ENCODE measurements at regions not wholly inside any gene's neighbourhood (a gene's known extent, or its start where the extent isn't known, plus 50 kb on each side); places are given as distances from the start of the nearest gene placed in this dataset.

DNA sequence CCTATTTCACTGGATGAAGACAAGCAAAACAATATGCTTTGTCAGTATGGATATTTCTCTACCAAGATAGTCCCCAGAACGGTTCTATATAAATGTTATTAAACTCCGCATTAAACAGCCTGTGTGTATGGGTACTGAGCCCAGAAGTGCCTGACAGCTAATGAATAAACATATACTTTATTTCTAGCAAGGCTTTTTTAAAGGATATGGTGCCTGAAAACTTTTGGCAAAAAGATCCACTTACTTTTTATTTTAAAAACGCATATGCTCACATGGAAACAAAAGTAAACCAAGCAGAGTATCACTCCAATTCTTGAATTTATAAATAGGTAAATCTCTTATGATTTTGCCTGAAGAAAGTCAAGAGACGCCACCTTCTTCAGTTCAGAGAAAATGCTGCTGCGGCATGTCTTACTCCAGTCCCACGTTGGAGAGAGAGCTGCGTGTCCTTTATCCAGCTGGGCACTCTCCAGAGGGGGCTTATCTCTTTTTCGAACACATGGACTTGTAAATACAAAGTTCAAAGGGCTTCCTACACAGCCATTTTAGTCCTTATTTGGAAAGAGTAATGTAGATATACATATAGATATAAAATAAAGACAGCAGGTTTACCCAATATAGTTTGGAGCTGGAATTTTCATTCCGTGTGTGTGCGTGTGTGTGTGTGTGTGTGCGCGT, 264.2 kb downstream of the ADAMTS20 start:
- ATAC-seq (no peak), DNase-seq (ENCODE audit: low read depth, low spot score) (no peak)
- H3K4me2 ChIP-seq (ENCODE audit: low read length), result no peak overlapping the region
- POLR2A ChIA-PET, result no interaction called here
- intact Hi-C loops (cut with micrococcal nuclease), result no loop called here
- H3K9ac ChIP-seq (ENCODE audit: low read length), result no peak overlapping the region
- H3K9me3 ChIP-seq (ENCODE audit: control insufficient read depth in 1 of 2, insufficient read depth in 1 of 2, low read depth in 1 of 2, low read length in 2 of 2), result no peaks in the 10 kb centered on the region
- H3K4me3 ChIP-seq (replicated peaks in 1 of 2; ENCODE audit: low read depth in 1 of 2, low read length in 2 of 2), result no peak overlapping the region
- H3K27ac ChIP-seq (ENCODE audit: low read depth, low read length), result no peak overlapping the region
- H3K27me3 ChIP-seq (ENCODE audit: insufficient read depth, low read length), result no peaks in the 10 kb centered on the region
- H4K20me1 ChIP-seq (ENCODE audit: insufficient read depth), result no peaks in the 10 kb centered on the region
- no TSS peak for BruUV-seq (replicated peaks)
- H2AFZ ChIP-seq (ENCODE audit: low read depth, low read length, poor library complexity, severe bottlenecking), result no peak overlapping the region
- CTCF ChIA-PET, result no interaction called here
- no peak for TF ChIP-seq EGR1 (IDR thresholded peaks at IDR 0.05; ENCODE audit: low read depth)
- TF ChIP-seq, protein P1, sequence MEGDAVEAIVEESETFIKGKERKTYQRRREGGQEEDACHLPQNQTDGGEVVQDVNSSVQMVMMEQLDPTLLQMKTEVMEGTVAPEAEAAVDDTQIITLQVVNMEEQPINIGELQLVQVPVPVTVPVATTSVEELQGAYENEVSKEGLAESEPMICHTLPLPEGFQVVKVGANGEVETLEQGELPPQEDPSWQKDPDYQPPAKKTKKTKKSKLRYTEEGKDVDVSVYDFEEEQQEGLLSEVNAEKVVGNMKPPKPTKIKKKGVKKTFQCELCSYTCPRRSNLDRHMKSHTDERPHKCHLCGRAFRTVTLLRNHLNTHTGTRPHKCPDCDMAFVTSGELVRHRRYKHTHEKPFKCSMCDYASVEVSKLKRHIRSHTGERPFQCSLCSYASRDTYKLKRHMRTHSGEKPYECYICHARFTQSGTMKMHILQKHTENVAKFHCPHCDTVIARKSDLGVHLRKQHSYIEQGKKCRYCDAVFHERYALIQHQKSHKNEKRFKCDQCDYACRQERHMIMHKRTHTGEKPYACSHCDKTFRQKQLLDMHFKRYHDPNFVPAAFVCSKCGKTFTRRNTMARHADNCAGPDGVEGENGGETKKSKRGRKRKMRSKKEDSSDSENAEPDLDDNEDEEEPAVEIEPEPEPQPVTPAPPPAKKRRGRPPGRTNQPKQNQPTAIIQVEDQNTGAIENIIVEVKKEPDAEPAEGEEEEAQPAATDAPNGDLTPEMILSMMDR (IDR thresholded peaks at IDR 0.05 in 2 of 3, conservative IDR thresholded peaks at IDR 0.05 in 1 of 3; ENCODE audit: borderline replicate concordance in 1 of 3, insufficient read depth in 1 of 3, low read depth in 2 of 3, low read length in 2 of 3), result no peak
- no peak for TF ChIP-seq JUND (IDR thresholded peaks at IDR 0.05)
- no peak for TF ChIP-seq POLR2A (IDR thresholded peaks at IDR 0.05; ENCODE audit: borderline replicate concordance, extremely low read depth, insufficient read depth, insufficient read length)
- no peak for TF ChIP-seq CEBPB (IDR thresholded peaks at IDR 0.05; ENCODE audit: low read depth)
- TF ChIP-seq EZH2 (IDR thresholded peaks at IDR 0.05), result no peak
- TF ChIP-seq, protein P2, sequence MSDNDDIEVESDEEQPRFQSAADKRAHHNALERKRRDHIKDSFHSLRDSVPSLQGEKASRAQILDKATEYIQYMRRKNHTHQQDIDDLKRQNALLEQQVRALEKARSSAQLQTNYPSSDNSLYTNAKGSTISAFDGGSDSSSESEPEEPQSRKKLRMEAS (IDR thresholded peaks at IDR 0.05), result no peak
- TF ChIP-seq POLR2AphosphoS5 (IDR thresholded peaks at IDR 0.05; ENCODE audit: low read depth, low read length), result no peak
- TF ChIP-seq EZH2phosphoT487 (IDR thresholded peaks at IDR 0.05; ENCODE audit: borderline replicate concordance), result no peak
- TF ChIP-seq SIN3A (IDR thresholded peaks at IDR 0.05; ENCODE audit: low read depth), result no peak
- TF ChIP-seq, protein P3, sequence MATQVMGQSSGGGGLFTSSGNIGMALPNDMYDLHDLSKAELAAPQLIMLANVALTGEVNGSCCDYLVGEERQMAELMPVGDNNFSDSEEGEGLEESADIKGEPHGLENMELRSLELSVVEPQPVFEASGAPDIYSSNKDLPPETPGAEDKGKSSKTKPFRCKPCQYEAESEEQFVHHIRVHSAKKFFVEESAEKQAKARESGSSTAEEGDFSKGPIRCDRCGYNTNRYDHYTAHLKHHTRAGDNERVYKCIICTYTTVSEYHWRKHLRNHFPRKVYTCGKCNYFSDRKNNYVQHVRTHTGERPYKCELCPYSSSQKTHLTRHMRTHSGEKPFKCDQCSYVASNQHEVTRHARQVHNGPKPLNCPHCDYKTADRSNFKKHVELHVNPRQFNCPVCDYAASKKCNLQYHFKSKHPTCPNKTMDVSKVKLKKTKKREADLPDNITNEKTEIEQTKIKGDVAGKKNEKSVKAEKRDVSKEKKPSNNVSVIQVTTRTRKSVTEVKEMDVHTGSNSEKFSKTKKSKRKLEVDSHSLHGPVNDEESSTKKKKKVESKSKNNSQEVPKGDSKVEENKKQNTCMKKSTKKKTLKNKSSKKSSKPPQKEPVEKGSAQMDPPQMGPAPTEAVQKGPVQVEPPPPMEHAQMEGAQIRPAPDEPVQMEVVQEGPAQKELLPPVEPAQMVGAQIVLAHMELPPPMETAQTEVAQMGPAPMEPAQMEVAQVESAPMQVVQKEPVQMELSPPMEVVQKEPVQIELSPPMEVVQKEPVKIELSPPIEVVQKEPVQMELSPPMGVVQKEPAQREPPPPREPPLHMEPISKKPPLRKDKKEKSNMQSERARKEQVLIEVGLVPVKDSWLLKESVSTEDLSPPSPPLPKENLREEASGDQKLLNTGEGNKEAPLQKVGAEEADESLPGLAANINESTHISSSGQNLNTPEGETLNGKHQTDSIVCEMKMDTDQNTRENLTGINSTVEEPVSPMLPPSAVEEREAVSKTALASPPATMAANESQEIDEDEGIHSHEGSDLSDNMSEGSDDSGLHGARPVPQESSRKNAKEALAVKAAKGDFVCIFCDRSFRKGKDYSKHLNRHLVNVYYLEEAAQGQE (IDR thresholded peaks at IDR 0.05; ENCODE audit: low read depth), result no peak
- no peak for TF ChIP-seq SRF (IDR thresholded peaks at IDR 0.05; ENCODE audit: low read depth)
- no peak for TF ChIP-seq RAD21 (IDR thresholded peaks at IDR 0.05; ENCODE audit: low read depth)
- no peak for TF ChIP-seq SP1 (IDR thresholded peaks at IDR 0.05; ENCODE audit: low read depth)
- TF ChIP-seq, protein P4, sequence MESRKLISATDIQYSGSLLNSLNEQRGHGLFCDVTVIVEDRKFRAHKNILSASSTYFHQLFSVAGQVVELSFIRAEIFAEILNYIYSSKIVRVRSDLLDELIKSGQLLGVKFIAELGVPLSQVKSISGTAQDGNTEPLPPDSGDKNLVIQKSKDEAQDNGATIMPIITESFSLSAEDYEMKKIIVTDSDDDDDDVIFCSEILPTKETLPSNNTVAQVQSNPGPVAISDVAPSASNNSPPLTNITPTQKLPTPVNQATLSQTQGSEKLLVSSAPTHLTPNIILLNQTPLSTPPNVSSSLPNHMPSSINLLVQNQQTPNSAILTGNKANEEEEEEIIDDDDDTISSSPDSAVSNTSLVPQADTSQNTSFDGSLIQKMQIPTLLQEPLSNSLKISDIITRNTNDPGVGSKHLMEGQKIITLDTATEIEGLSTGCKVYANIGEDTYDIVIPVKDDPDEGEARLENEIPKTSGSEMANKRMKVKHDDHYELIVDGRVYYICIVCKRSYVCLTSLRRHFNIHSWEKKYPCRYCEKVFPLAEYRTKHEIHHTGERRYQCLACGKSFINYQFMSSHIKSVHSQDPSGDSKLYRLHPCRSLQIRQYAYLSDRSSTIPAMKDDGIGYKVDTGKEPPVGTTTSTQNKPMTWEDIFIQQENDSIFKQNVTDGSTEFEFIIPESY (IDR thresholded peaks at IDR 0.05; ENCODE audit: extremely low read depth, insufficient replicate concordance, low read length), result no peak
- no peaks in the 10 kb centered on the region for H3K4me1 ChIP-seq (ENCODE audit: control insufficient read depth in 1 of 2, insufficient read depth in 2 of 2, low read length in 2 of 2)
- H3K36me3 ChIP-seq (ENCODE audit: control insufficient read depth in 1 of 2, insufficient read depth in 2 of 2, low read length in 2 of 2), result no peaks in the 10 kb centered on the region
- no peaks in the 10 kb centered on the region for H3K9me2 ChIP-seq (ENCODE audit: insufficient read depth)
- no peaks in the 10 kb centered on the region for H3K79me2 ChIP-seq (ENCODE audit: insufficient read depth, low read length)
- RAD21 ChIA-PET (ENCODE audit: low non-redundant PET in 1 of 2, low total read pairs in 2 of 2, uncharacterized antibody in 2 of 2, unreplicated experiment in 2 of 2), result no interaction called here
